Calu3 (cell line): ENCODE measurements at regions not wholly inside any gene's neighbourhood (a gene's known extent, or its start where the extent isn't known, plus 50 kb on each side); places are given as distances from the start of the nearest gene placed in this dataset.

ENCODE experiments used
- BruUV-seq: library from RNA; stranded (reverse); fragments of 400-500 nt; replicated peaks from 2 replicates; lab custom pipeline; 2021; lab: Mats Ljungman, UMichigan
- CTCF ChIA-PET: fragments of 300-600 bp; sonication (Branson Sonifier 250); formaldehyde crosslinking; loops from one replicate; lab custom pipeline; 2022; ENCODE audit warnings: antibody characterized with exemption; lab: Charles Lee
- DNase-seq: peaks from one replicate; pipeline ENCODE4 v3.0.0; 2022
- H3K27ac Mint-ChIP-seq: one replicate; pipeline ENCODE4 v1.8.0; 2022; ENCODE audit warnings: mixed read lengths; ENCODE audit not compliant: unreplicated experiment
- H3K27me3 Mint-ChIP-seq: one replicate; pipeline ENCODE4 v1.8.0; 2022; ENCODE audit warnings: mixed read lengths; ENCODE audit not compliant: unreplicated experiment
- H3K36me3 Mint-ChIP-seq: one replicate; pipeline ENCODE4 v1.8.0; 2022; ENCODE audit warnings: mild to moderate bottlenecking, moderate library complexity, mixed read lengths; ENCODE audit not compliant: insufficient read depth, unreplicated experiment
- H3K4me1 Mint-ChIP-seq: one replicate; pipeline ENCODE4 v1.8.0; 2022; ENCODE audit warnings: mild to moderate bottlenecking, low read depth, mixed read lengths; ENCODE audit not compliant: unreplicated experiment
- H3K4me3 Mint-ChIP-seq: one replicate; pipeline ENCODE4 v1.8.0; 2022; ENCODE audit warnings: mild to moderate bottlenecking, low read depth, moderate library complexity, mixed read lengths; ENCODE audit not compliant: unreplicated experiment
- H3K9me3 Mint-ChIP-seq: one replicate; pipeline ENCODE4 v1.8.0; 2022; ENCODE audit warnings: low read depth, mixed read lengths; ENCODE audit not compliant: unreplicated experiment
- intact Hi-C: fragments of 100-400 bp; cut with micrococcal nuclease; formaldehyde crosslinking; loops from one replicate; pipeline ENCODE4 v1.10.0; 2022; ENCODE audit not compliant: unreplicated experiment
- TF ChIP-seq, protein P1 (sequence below): fragments of 200-600 bp; IDR thresholded peaks from one replicate; pipeline ENCODE4 v1.8.0; 2022; ENCODE audit warnings: antibody characterized with exemption; ENCODE audit not compliant: unreplicated experiment

DNA sequence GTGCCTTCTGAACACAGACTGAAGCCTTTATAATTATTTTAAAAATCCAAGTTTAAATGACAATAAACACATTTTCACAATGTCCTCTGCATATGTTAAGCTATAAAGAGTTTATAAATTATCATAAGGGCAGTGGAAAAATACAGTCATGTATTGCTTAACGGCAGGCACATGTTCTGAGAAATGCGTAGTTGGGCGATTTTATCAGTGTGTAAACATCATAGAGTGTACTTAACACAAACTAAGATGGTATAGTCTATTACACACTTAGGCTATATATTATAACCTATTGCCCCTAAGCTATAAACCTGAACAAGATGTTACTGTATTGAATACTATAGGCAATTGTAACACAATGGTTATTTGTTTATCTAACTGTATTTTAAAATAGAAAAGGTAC, 254.7 kb downstream of the GABRG1 start:
- DNase-seq = no peak
- intact Hi-C loops = no loop called here
- Mint-ChIP-seq H3K4me1 (no peaks in the 10 kb centered on the region), H3K4me3 (no peak overlapping the region), H3K27me3 (no peaks in the 10 kb centered on the region), H3K36me3 (no peaks in the 10 kb centered on the region), H3K27ac (no peak overlapping the region), H3K9me3 (peaks cover 9% of the 10 kb centered on the region)
- BruUV-seq = no TSS peak
- TF ChIP-seq, protein P1, sequence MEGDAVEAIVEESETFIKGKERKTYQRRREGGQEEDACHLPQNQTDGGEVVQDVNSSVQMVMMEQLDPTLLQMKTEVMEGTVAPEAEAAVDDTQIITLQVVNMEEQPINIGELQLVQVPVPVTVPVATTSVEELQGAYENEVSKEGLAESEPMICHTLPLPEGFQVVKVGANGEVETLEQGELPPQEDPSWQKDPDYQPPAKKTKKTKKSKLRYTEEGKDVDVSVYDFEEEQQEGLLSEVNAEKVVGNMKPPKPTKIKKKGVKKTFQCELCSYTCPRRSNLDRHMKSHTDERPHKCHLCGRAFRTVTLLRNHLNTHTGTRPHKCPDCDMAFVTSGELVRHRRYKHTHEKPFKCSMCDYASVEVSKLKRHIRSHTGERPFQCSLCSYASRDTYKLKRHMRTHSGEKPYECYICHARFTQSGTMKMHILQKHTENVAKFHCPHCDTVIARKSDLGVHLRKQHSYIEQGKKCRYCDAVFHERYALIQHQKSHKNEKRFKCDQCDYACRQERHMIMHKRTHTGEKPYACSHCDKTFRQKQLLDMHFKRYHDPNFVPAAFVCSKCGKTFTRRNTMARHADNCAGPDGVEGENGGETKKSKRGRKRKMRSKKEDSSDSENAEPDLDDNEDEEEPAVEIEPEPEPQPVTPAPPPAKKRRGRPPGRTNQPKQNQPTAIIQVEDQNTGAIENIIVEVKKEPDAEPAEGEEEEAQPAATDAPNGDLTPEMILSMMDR = no peak
- CTCF ChIA-PET = no interaction called here

DNA sequence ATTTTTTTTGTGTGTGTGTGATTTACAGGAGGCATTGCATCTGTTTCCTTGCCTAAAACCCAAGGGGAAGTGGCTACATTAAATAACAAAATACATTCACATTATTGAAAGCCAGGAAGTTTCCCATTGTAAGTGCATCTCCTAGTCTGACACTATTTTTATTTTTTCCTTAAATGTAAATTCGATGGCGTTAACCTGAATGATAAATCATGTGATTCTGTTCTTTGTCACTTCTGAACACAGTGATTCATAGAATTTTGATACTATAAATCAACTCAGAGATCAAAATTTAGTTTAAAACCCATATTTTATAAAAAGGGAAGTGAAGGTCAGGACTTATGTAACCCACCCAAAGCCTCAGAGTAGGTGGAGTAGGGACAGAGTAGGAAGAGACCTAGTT, 258.1 kb downstream of the GABRG1 start:
- CTCF ChIA-PET = no interaction called here
- H3K36me3 Mint-ChIP-seq = no peaks in the 10 kb centered on the region
- H3K27ac Mint-ChIP-seq = no peak overlapping the region
- intact Hi-C loops = no loop called here
- DNase-seq = no peak
- BruUV-seq = no TSS peak
- H3K27me3 Mint-ChIP-seq = no peaks in the 10 kb centered on the region
- H3K4me1 Mint-ChIP-seq = no peaks in the 10 kb centered on the region
- peaks cover 4% of the 10 kb centered on the region for H3K9me3 Mint-ChIP-seq
- TF ChIP-seq, protein P1 = no peak
- no peak overlapping the region for H3K4me3 Mint-ChIP-seq

DNA sequence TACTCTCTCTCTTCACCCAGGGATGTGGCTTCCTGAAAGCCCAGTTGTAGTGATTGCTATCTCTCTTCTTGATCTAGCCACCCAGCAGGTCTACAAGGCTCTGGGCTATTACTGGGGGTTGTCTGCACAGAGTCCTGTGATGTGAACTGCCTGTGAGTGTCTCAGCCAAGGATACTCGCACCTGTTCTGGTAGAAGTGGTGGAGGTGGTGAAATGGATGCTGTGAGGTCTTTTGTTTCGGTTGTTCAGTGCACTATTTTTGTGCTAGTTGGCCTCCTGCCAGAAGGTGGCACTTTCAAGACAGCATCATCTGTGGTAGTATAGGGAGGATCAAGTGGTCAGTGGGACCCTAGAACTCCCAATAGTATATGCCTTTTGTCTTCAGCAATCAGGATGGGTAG, 268.0 kb downstream of the GABRG1 start:
- H3K4me1 Mint-ChIP-seq = no peaks in the 10 kb centered on the region
- CTCF ChIA-PET = no interaction called here
- H3K36me3 Mint-ChIP-seq = no peaks in the 10 kb centered on the region
- no peak overlapping the region for H3K27ac Mint-ChIP-seq
- no peaks in the 10 kb centered on the region for H3K27me3 Mint-ChIP-seq
- no peak overlapping the region for H3K4me3 Mint-ChIP-seq
- TF ChIP-seq, protein P1 = no peak
- no peak for DNase-seq
- intact Hi-C loops = no loop called here
- H3K9me3 Mint-ChIP-seq = peaks cover 2% of the 10 kb centered on the region
- no TSS peak for BruUV-seq

DNA sequence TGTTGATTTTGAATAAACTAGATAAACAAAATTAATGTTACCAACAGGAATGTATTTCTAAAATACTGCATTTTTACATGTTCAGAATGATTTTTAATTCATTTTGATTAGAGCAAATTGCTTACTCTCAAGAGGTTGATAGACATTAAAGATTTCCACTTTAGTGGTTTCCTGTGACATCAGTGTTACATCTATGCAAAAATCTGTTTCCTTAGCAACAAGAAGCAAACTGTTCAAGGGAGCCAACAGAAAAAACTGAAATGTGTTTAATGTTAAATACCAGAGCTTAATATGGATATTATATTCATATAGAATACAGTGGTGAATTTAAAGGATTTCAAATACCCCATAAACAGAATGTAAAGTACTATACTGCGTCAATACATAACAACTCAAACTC, 277.8 kb downstream of the GABRG1 start:
- no peaks in the 10 kb centered on the region for H3K27me3 Mint-ChIP-seq
- intact Hi-C loops = no loop called here
- TF ChIP-seq, protein P1 = no peak
- no peak overlapping the region for H3K27ac Mint-ChIP-seq
- peaks cover 6% of the 10 kb centered on the region for H3K9me3 Mint-ChIP-seq
- CTCF ChIA-PET = no interaction called here
- no TSS peak for BruUV-seq
- no peak overlapping the region for H3K4me3 Mint-ChIP-seq
- H3K4me1 Mint-ChIP-seq = no peaks in the 10 kb centered on the region
- no peak for DNase-seq
- H3K36me3 Mint-ChIP-seq = no peaks in the 10 kb centered on the region

DNA sequence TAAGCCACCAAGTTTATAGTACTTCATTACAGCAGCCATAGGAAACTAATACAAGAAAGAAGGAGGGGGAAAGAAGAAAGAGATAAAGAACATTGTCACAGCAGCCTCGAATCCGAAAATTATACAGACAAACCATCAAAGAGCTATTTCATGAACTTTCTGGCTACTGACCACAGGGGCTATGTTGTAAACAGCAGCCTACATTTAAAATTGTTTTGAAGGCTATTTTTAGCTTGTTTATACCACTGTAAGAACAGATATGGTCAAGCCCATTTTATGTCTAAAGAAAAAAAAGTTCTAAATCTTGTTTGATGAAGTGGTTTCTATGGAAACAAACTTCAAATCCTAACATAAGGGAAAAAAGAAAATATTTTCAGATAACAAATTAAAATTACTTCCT, 282.1 kb downstream of the GABRG1 start:
- no TSS peak for BruUV-seq
- Mint-ChIP-seq H3K4me1 (no peaks in the 10 kb centered on the region), H3K27ac (no peak overlapping the region), H3K9me3 (peaks cover 4% of the 10 kb centered on the region), H3K36me3 (no peaks in the 10 kb centered on the region), H3K27me3 (no peaks in the 10 kb centered on the region), H3K4me3 (no peak overlapping the region)
- TF ChIP-seq, protein P1 = no peak
- DNase-seq = no peak
- intact Hi-C loops = no loop called here
- CTCF ChIA-PET = no interaction called here
